K562 (cell line): ENCODE measurements at regions not wholly inside any gene's neighbourhood (a gene's known extent, or its start where the extent isn't known, plus 50 kb on each side); places are given as distances from the start of the nearest gene placed in this dataset.

Source experiments
- ATAC-seq: fragments of 200-7000 bp; cut with Tn5 transposase; 3 replicates; pipeline ENCODE4 v1.9.1; 2020; ENCODE audit warnings: moderate library complexity
- BruUV-seq: library from RNA; stranded (reverse); fragments of 400-500 nt; replicated peaks from 2 replicates; lab custom pipeline; 2021; lab: Mats Ljungman, UMichigan
- CTCF ChIA-PET: fragments of 300-600 bp; formaldehyde crosslinking; extraction: SDS; loops from one replicate; lab custom pipeline; 2021; ENCODE audit warnings: low intra/inter-chr PET ratio; lab: Yijun Ruan, JAX
- POLR2A ChIA-PET: fragments of 300-600, 350-650 bp; sonication (Branson Sonifier 250); formaldehyde crosslinking; extraction: SDS; loops from one replicate; lab custom pipeline; 2021; ENCODE audit warnings: antibody characterized with exemption, inconsistent platforms; lab: Yijun Ruan, JAX
- DNase-seq, 4 experiments: peaks; one replicate each; pipeline versions ENCODE4 v3.0.0 to v3.0.0-alpha.2; 2011 to 2018; ENCODE audit warnings: low spot score in 3 of 4, mixed read lengths in 3 of 4; ENCODE audit errors: extremely low read depth in 1 of 4
- FAIRE-seq: peaks from 2 replicates; lab custom pipeline; 2011; peaks lifted over from hg19 to GRCh38; lab: Jason Lieb, UNC
- H2AFZ ChIP-seq: 2 replicates; pipeline ENCODE4 v1.6.0; 2011; ENCODE audit warnings: low read depth, low read length, control low read depth, inconsistent platforms
- H3K27ac ChIP-seq: fragments of 200-600 bp; 3 replicates; pipeline ENCODE4 v1.8.0; 2011; ENCODE audit warnings: low read depth, mild to moderate bottlenecking, control low read depth, inconsistent platforms, low read length, moderate library complexity, mixed read lengths; ENCODE audit errors: extremely low read depth
- H3K27me3 ChIP-seq, 2 experiments: fragments of 300-600 bp in 1 of 2; 2 replicates in 1 of 2; 3 replicates in 1 of 2; pipeline versions ENCODE4 v1.6.0 to v1.8.0; 2011; ENCODE audit warnings: inconsistent platforms in 2 of 2, low read length in 2 of 2, mild to moderate bottlenecking in 1 of 2, mixed read lengths in 1 of 2, moderate library complexity in 1 of 2; ENCODE audit not compliant: control insufficient read depth in 2 of 2, insufficient read depth in 2 of 2
- H3K36me3 ChIP-seq: fragments of 300-600 bp; 3 replicates; pipeline ENCODE4 v1.8.0; 2011; ENCODE audit warnings: mild to moderate bottlenecking, low read length, inconsistent platforms; ENCODE audit not compliant: control insufficient read depth, insufficient read depth
- H3K4me1 ChIP-seq, 2 experiments: fragments of 200-600 bp in 1 of 2; replicated peaks in 1 of 2; 2 replicates in 1 of 2; 3 replicates in 1 of 2; pipeline versions ENCODE4 v1.5.1 to v1.8.0; 2011; ENCODE audit warnings: inconsistent platforms in 2 of 2, low read length in 2 of 2, mild to moderate bottlenecking in 1 of 2, mixed read lengths in 1 of 2, moderate library complexity in 1 of 2; ENCODE audit not compliant: control insufficient read depth in 2 of 2, insufficient read depth in 2 of 2
- H3K4me2 ChIP-seq: 2 replicates; pipeline ENCODE4 v1.6.1; 2011; ENCODE audit warnings: low read length, control low read depth, inconsistent platforms, mixed read lengths; ENCODE audit not compliant: insufficient read depth
- H3K4me3 ChIP-seq: fragments of 200-600 bp; sonication (generic), shearing (Covaris generic); 2 replicates; pipeline ENCODE4 v1.5.1; 2016; ENCODE audit warnings: control low read depth, inconsistent platforms
- H3K79me2 ChIP-seq: fragments of 200-600 bp; 3 replicates; pipeline ENCODE4 v1.8.0; 2011; ENCODE audit warnings: low read length, inconsistent platforms; ENCODE audit not compliant: control insufficient read depth, insufficient read depth
- H3K9ac ChIP-seq, 2 experiments: 2 replicates each; pipeline versions ENCODE4 v1.6.0 to v1.6.1; 2011; ENCODE audit warnings: low read depth in 2 of 2, low read length in 2 of 2, control low read depth in 1 of 2, inconsistent platforms in 1 of 2, mild to moderate bottlenecking in 1 of 2, mixed read lengths in 1 of 2; ENCODE audit not compliant: insufficient read depth in 1 of 2
- H3K9me1 ChIP-seq: one replicate; pipeline ENCODE4 v1.6.0; 2011; ENCODE audit warnings: inconsistent platforms, mild to moderate bottlenecking, low read length, moderate library complexity; ENCODE audit not compliant: control insufficient read depth, insufficient read depth
- H3K9me3 ChIP-seq: replicated peaks from 2 replicates; pipeline ENCODE4 v1.5.1; 2011; ENCODE audit warnings: low read depth, low read length, inconsistent platforms; ENCODE audit not compliant: control insufficient read depth, insufficient read depth
- H4K20me1 ChIP-seq: replicated peaks from 2 replicates; pipeline ENCODE4 v1.6.1; 2011; ENCODE audit warnings: low read length, inconsistent platforms, mixed read lengths; ENCODE audit not compliant: control insufficient read depth, insufficient read depth
- ARHGAP35 ChIP-seq: fragments of 450-650 bp; IDR thresholded peaks from 2 replicates; pipeline ENCODE4 v1.6.1; 2018; ENCODE audit not compliant: partially characterized antibody
- CLOCK ChIP-seq: fragments of 250-450 bp; sonication (Bioruptor Pico); IDR thresholded peaks from 2 replicates; pipeline ENCODE4 v1.4.0; 2020; ENCODE audit warnings: mild to moderate bottlenecking, moderate library complexity, borderline replicate concordance
- KDM1A ChIP-seq, 2 experiments: fragments of 450-650 bp; IDR thresholded peaks; 2 replicates each; pipeline ENCODE4 v1.6.1; 2016; ENCODE audit warnings: mild to moderate bottlenecking in 2 of 2
- ZBTB33 ChIP-seq: sonication (generic); formaldehyde crosslinking; IDR thresholded peaks from 2 replicates; pipeline ENCODE4 v1.8.1; 2023; ENCODE audit warnings: mild to moderate bottlenecking, missing genetic modification reagents
- ZNF398 ChIP-seq: fragments of 250-450 bp; sonication (Bioruptor Pico); IDR thresholded peaks from 2 replicates; pipeline ENCODE4 v1.8.0; 2021; ENCODE audit warnings: moderate library complexity, mild to moderate bottlenecking, inconsistent platforms
- WGBS: fragments of 100-300 bp; shearing (Covaris generic); methylation state at CpG from one replicate; pipeline ENCODE4 v1.1.6; 2016; ENCODE audit warnings: low coverage, mixed read lengths; ENCODE audit not compliant: insufficient coverage; ENCODE audit errors: missing lambda C conversion rate; 5-methylcytosine and 5-hydroxymethylcytosine counted together
- in situ Hi-C: fragments of 300-500 bp; cut with MboI; formaldehyde crosslinking; loops from 4 replicates; pipeline ENCODE4 v1.15.0; 2018; ENCODE audit warnings: inconsistent platforms, mixed read lengths
- intact Hi-C: fragments of 100-400 bp; cut with micrococcal nuclease; formaldehyde crosslinking; loops from 2 replicates; pipeline ENCODE4 v1.14.2; 2022

DNA sequence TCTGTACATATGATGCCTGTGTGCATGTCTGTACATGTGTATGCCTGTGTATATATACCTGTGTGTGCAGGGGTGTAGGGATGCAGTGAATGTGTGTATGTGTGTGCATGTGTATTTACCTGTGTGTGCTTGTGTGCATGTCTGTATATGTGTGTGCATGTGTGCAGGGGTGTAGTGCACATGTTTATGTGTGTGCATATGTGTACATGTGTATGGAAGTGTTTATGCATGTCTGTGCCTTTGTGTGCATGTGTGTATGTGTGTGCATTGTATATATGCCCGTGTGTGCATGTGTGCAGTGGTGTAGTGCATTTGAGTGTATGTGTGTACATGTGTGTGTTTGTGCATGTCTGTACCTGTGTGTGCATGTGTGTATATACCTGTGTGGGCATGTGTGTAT, 51.0 kb upstream of the TMEM18 start:
- H3K9me1 ChIP-seq, result no peaks in the 10 kb centered on the region
- H4K20me1 ChIP-seq, result 0 out of 2 replicates have a peak, but pooled peaks cover 3% of the 10 kb centered on the region
- no TSS peak for BruUV-seq
- no peak overlapping the region for H2AFZ ChIP-seq
- TF ChIP-seq ZBTB33 (CRISPR knock-in tag), result no peak
- peak in 1 of 2 experiments; percentile 55; a peak in 1 of 4 replicates for TF ChIP-seq KDM1A (IDR thresholded peaks at IDR 0.05)
- H3K27me3 ChIP-seq, result peaks cover 11 to 39% of the 10 kb centered on the region in 2 experiments
- ATAC-seq, result no peak
- H3K9me3 ChIP-seq, result no peaks in the 10 kb centered on the region
- in situ Hi-C loops, result no loop called here
- H3K4me2 ChIP-seq, result no peak overlapping the region
- POLR2A ChIA-PET, result no interaction called here
- no peak overlapping the region for H3K9ac ChIP-seq
- no peaks in the 10 kb centered on the region for H3K79me2 ChIP-seq
- H3K27ac ChIP-seq, result no peak overlapping the region
- H3K4me1 ChIP-seq, result peaks cover 0 to 3% of the 10 kb centered on the region in 2 experiments; a peak in 1 of 5 replicates
- H3K4me3 ChIP-seq, result no peak overlapping the region
- FAIRE-seq, result no peak
- DNase-seq, result no peak
- CTCF ChIA-PET, result no interaction called here
- 0% methylated on average over 1 of the region's 1 CpG for WGBS
- H3K36me3 ChIP-seq, result no peaks in the 10 kb centered on the region
- intact Hi-C loops, result no loop called here

GRCh38 chr2:727071-727470, 49.9 kb upstream of the TMEM18 start:
- no TSS peak for BruUV-seq
- ChIA-PET CTCF (no interaction called here), POLR2A (no interaction called here)
- peaks cover 0 to 3% of the 10 kb centered on the region in 2 experiments; a peak in 1 of 5 replicates for H3K4me1 ChIP-seq
- H3K9me3 ChIP-seq, result no peaks in the 10 kb centered on the region
- in situ Hi-C loops (no loop called here), intact Hi-C loops (no loop called here)
- DNase-seq (no peak), ATAC-seq (no peak), FAIRE-seq (no peak)
- no peaks in the 10 kb centered on the region for H3K36me3 ChIP-seq
- H3K4me2 ChIP-seq, result no peak overlapping the region
- no peak overlapping the region for H3K9ac ChIP-seq
- no peak overlapping the region for H3K27ac ChIP-seq
- TF ChIP-seq ARHGAP35, result no peak
- no peak for TF ChIP-seq ZNF398
- no peak for TF ChIP-seq CLOCK (CRISPR knock-in tag)
- H4K20me1 ChIP-seq, result 0 out of 2 replicates have a peak, but pooled peaks cover 3% of the 10 kb centered on the region
- no peaks in the 10 kb centered on the region for H3K79me2 ChIP-seq
- H3K9me1 ChIP-seq, result no peaks in the 10 kb centered on the region
- peaks cover 11 to 39% of the 10 kb centered on the region in 2 experiments for H3K27me3 ChIP-seq
- under 1% methylated on average over 6 of the region's 6 CpGs for WGBS
- H3K4me3 ChIP-seq, result no peak overlapping the region
- H2AFZ ChIP-seq, result no peak overlapping the region
